Ishikawa (cell line): ENCODE measurements at regions not wholly inside any gene's neighbourhood (a gene's known extent, or its start where the extent isn't known, plus 50 kb on each side); places are given as distances from the start of the nearest gene placed in this dataset.

Experiments
- CEBPB ChIP-seq: IDR thresholded peaks from 2 replicates; pipeline ENCODE4 v1.6.1; 2012
- FOXM1 ChIP-seq: IDR thresholded peaks from 2 replicates; pipeline ENCODE4 v1.6.1; 2012; ENCODE audit warnings: low read depth, borderline replicate concordance
- MAX ChIP-seq: IDR thresholded peaks from 2 replicates; pipeline ENCODE4 v1.6.1; 2012
- TAF1 ChIP-seq: IDR thresholded peaks from 2 replicates; pipeline ENCODE4 v1.6.1; 2012; ENCODE audit warnings: low read depth, mild to moderate bottlenecking
- TEAD4 ChIP-seq: IDR thresholded peaks from 2 replicates; pipeline ENCODE4 v1.6.1; 2012
- YY1 ChIP-seq: IDR thresholded peaks from 2 replicates; pipeline ENCODE4 v1.6.1; 2012; ENCODE audit warnings: low read depth

- no peak for TF ChIP-seq YY1
- no peak for TF ChIP-seq TAF1
- no peak for TF ChIP-seq FOXM1
- no peak for TF ChIP-seq MAX
- no peak for TF ChIP-seq TEAD4
- no peak for TF ChIP-seq CEBPB
Observed at GRCh38 chr2:217510771-217511291, 492.0 kb downstream of the TNS1 start.
